GM21390 (cell line): ENCODE measurements at regions not wholly inside any gene's neighbourhood (a gene's known extent, or its start where the extent isn't known, plus 50 kb on each side); places are given as distances from the start of the nearest gene placed in this dataset.

Experiments
- ATAC-seq: cut with Tn5 transposase; IDR thresholded peaks from one replicate; pipeline ENCODE4 v1.9.1; 2021; ENCODE audit not compliant: unreplicated experiment

- no peak for ATAC-seq
Observed at GRCh38 chr10:7028809-7029166, 382.0 kb downstream of the SFMBT2 start.

DNA sequence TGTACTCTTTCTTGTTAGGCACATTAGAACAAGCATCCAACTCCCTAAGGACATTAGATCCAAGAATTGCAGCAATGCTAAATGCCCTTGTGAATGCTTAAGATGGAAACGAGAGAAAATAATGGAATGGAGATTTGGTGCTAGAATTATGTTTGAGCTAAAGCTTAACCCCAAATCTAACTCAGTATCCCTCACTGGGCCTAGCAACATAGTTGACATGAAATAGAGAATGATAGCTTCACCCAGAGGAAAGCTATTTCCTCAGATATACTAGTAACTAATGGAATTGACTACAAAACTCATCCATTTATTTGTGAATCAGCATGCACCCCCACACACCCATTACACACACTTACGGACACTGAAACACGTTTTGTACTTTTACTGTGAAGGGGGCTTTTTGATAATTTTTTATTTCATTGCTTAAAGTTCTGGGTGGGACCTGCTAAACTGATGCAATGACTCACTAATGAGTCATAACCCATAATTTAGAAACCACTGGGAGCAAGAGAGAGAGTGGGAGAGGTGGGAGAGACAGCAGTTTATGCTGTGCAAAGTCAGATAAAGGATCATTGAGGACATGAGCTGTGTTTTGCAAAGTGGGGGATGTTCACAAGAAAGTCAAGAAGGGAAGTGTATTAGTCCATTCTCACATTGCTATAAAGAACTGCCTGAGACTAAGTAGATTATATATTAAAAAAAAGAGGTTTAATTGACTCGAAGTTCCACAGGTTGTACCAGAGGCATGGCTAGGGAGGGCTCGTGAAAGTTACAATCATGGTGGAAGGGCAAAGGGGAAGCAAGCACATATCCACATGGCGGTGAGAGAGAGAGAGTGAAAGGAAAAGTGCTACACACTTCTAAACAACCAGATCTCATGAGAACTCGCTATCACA is 382.7 kb downstream of the SFMBT2 start:
- ATAC-seq: no peak

DNA sequence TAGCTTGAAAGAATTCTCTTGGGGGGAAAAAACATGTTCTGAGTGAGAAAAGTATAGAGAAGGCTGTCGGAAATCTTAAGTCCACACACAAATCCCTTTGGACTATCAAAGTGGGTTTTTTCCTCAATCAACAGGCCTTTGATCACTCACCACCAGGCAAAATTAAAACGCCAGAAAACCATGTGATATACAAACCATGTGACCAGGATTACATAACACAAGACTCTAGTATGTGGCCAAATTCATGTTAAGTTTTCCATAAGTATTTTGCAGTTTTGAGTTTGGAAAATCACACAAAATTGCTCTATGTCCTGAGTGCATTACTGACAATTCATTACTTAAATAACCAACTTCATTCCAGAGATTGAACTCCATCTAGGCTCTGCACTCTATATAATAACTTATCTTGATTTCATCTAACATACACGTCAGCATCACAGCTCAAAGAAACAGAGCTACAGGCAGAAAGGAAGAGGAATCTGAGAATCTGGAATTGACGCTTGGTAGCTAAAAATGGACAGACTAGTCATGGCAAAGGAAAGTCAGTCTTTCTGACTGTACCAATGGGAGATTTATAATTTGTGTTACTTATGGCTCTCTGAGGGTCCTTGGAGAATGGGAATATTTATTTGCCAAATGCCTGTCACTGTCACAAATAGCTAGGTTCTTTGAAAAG is 383.5 kb downstream of the SFMBT2 start:
- ATAC-seq: no peak

GRCh38 chr10:7026818-7027217 is 384.0 kb downstream of the SFMBT2 start:
- no peak for ATAC-seq

- no peak for ATAC-seq
Observed at GRCh38 chr10:7025296-7025695, 385.5 kb downstream of the SFMBT2 start.

DNA sequence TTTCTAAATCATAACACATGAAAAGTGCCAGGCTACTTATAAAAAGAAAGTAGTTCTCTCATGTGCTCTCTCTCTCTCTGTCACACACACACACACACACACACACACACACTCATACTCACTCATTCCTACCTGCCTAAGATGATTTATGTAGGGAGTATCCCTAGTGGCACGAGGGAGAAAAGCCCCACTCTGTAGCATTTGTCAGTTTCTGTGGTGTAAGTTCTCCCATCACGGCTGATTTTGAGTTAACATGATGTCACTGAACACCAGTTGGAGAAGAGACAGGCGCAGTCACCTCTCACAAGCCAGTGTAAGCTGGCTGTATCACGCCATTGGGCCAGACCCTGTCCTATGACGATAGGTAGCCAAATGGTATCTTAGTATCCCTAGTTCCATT is 395.4 kb downstream of the SFMBT2 start:
- ATAC-seq: no peak

DNA sequence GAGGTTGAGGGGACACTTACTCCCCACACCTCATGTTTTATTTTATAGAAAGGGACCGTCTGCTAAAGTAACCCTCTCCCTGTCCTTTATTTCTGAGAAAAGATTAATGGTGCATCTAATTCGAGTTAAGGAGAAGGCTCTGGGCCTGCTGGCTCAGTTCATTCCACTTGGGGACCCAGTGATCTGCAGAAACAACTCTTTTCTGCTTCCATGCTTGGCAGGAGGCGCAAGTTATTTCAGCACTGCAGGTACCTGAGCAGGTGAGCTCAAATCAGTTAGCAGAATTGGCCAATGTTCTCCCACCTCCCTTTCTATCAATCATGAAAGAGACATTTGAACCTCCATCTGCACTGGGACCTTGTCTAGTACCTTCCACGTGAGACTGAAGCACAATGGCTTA is 396.1 kb downstream of the SFMBT2 start:
- ATAC-seq: no peak

GRCh38 chr10:7011994-7012393 is 398.8 kb downstream of the SFMBT2 start:
- no peak for ATAC-seq

DNA sequence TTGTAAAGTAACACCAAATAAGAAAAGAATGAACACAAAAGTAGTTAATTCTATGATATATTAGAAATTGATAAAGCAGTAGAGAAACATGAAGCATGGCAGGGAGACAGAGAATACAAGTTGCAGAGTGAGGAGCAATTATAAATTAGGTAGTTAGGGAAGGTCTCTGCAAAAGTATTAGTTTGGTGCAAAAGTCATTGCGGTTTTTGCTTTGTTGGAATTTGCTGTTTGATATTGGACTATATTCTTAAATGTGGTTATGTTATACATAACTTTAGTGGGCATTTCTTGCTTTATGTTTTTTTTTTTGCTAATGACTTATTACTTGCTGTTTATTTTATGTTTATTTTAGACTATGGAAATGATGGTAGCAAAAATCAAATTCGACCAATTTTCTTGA is 402.2 kb downstream of the SFMBT2 start:
- ATAC-seq: no peak

DNA sequence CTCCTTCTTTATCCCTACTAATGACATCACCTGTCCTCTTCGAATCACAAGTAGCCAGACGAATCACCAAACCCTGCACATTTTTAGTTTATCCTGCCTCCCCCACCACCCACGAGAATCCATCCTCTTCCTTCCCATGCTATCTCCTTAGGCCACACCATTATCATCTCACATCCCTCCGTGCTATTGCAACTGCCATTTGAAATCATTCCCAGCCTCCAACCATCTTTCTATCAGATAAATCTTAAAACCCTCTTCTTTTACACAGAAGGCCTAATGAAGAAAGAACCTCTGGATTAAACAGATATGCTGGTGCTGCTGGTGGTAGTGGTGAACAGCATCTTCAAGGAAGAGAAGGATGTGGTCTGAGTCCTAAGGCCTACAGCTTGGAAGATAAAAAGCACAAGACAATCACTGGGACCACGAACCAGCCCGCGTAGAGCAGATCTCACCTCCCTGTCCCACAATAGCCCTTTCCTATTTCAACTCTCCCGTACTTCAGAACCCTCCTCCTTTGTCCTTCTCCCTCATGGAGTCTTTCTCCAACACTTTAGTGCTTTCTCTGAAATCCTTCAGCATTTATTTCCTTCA is 403.1 kb downstream of the SFMBT2 start:
- ATAC-seq: no peak

DNA sequence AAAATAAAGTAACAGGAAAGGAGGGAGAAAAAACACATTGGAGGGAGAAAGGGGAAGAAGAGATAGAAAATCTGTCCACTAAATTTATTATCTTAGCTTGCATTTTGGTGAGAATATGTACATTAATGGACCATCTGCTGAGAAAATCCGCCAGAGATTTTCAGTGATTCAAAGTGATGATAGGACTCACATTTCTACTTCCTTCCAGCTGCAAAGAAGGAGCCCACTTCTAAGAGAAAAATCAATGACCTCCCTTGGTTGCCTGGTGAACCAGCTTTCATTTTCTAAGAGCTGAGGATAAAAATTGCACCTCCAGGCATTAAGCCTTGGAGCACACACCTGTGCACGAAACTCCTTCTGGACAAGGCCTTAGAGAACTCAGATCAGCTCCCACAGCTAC is 404.3 kb downstream of the SFMBT2 start:
- ATAC-seq: no peak

GRCh38 chr10:7003831-7004395 is 406.9 kb downstream of the SFMBT2 start:
- ATAC-seq: no peak

GRCh38 chr10:7000061-7000460 is 410.8 kb downstream of the SFMBT2 start:
- ATAC-seq: no peak

DNA sequence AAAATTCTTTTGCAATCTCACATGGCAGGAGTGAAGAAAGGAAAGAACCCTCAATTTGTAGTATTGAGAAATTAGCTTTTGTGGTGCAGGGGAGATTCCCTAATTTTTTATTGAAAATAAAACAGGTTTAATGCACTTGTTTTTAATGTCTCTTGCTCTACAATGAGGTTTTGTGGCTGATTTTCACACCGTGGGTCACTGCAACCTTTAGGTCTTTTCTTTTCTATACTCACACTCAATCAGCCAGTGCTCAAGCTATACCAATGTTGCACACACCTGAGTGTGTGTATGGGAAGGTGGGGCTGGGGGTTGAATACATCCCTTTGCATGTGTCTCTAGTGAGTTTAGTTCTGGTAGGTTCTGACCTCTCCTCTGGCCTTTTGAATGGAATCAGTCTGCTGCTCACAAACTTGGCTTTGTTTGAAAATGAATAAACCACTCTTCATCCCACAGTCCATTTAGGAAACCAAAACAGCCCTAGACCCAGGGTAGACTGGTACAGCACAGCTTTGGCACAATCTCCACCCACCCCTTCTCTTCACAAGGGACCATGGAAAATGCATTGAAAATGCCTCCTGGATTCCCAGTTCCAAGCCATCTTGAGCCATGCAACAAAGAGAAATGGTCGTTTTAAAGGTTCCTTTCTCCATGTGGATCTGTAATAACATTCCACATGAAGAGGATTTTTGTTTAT is 411.5 kb downstream of the SFMBT2 start:
- ATAC-seq: no peak

DNA sequence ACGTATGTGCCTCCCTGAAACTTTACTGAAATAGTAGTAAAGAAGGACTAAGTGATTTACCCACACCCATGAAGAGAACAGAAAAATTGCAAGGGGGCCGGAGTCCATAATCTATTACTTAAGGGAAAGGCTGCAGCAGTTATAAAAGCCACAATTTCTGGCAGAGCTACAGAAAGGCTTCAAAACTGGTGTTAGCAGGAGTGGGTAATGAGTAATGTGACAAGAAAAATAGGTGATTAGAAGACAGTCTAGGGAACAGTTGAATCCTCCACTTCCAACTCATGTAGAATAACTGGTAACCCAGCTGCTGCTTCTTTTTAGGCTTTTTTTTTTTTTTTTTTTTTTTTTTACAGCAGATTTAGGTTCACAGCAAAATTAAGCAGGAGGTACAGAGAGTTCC is 413.3 kb downstream of the SFMBT2 start:
- no peak for ATAC-seq

- ATAC-seq: no peak
Observed at GRCh38 chr10:6996431-6996830, 414.4 kb downstream of the SFMBT2 start.

GRCh38 chr10:6995831-6996230 is 415.0 kb downstream of the SFMBT2 start:
- ATAC-seq: no peak

GRCh38 chr10:6995341-6995740 is 415.3 kb upstream of the PRKCQ start:
- no peak for ATAC-seq

DNA sequence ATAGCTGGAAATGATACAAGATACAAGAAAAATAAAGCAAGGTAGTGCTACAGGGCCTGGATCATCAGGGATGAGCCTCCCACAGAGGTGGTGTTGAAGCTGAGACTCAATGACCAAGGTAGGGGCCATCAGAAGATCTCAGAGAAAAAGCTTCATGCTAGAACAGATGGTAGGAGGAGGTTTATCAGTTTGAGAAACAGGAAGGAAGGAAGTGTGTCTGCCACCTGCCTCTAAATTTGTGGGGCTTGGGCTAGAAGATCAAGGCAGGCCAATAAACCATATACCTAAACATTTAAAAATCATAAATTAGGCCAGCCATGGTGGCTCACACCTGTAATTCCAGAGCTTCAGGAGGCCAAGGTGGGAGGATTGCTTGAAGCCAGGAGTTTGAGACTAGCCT is 410.8 kb upstream of the PRKCQ start:
- no peak for ATAC-seq

DNA sequence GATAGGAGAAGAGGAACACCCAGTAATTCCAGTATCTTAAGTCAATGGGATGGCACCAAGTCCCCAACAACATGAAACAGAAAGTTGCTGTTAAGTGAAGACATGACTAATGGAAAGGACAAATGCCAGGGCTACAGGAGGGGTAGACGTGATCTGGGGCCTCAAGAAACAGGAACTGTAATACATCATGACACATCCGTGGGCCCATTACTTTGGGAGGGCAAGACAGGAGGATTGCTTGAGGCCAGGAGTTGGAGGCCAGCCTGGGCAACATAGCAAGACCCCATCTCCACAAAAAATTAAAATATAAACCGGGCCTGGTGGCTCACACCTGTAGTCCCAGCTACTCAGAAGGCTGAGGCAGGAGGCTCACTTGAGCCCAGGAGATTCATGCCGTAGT is 408.6 kb upstream of the PRKCQ start:
- no peak for ATAC-seq

- ATAC-seq: no peak
Observed at GRCh38 chr10:6987536-6987945, 407.5 kb upstream of the PRKCQ start.
